Mesothelial cell of epicardium (in vitro differentiated cells): ENCODE measurements at regions not wholly inside any gene's neighbourhood (a gene's known extent, or its start where the extent isn't known, plus 50 kb on each side); places are given as distances from the start of the nearest gene placed in this dataset.

ENCODE experiments used
- DNase-seq, 2 experiments: peaks; one replicate each; pipeline ENCODE4 v3.0.0; 2021; ENCODE audit warnings: low spot score in 2 of 2; ENCODE audit not compliant: unreplicated experiment in 2 of 2
- H3K27ac Mint-ChIP-seq: 2 replicates; pipeline ENCODE4 v1.8.0; 2021; ENCODE audit warnings: mixed read lengths
- H3K27me3 Mint-ChIP-seq: 2 replicates; pipeline ENCODE4 v1.8.0; 2021; ENCODE audit warnings: low read depth, mixed read lengths
- H3K36me3 Mint-ChIP-seq: 2 replicates; pipeline ENCODE4 v1.8.0; 2021; ENCODE audit warnings: mixed read lengths
- H3K4me1 Mint-ChIP-seq: 2 replicates; pipeline ENCODE4 v1.8.0; 2021; ENCODE audit warnings: mixed read lengths
- H3K4me3 Mint-ChIP-seq: 2 replicates; pipeline ENCODE4 v1.8.0; 2021; ENCODE audit warnings: mild to moderate bottlenecking, moderate library complexity, mixed read lengths
- H3K9me3 Mint-ChIP-seq: 2 replicates; pipeline ENCODE4 v1.8.0; 2021; ENCODE audit warnings: mixed read lengths
- TF ChIP-seq, protein P1 (sequence below): fragments of 200-600 bp; sonication (generic); IDR thresholded peaks from one replicate; pipeline ENCODE4 v1.5.0; 2021; ENCODE audit warnings: antibody characterized with exemption; ENCODE audit not compliant: unreplicated experiment

DNA sequence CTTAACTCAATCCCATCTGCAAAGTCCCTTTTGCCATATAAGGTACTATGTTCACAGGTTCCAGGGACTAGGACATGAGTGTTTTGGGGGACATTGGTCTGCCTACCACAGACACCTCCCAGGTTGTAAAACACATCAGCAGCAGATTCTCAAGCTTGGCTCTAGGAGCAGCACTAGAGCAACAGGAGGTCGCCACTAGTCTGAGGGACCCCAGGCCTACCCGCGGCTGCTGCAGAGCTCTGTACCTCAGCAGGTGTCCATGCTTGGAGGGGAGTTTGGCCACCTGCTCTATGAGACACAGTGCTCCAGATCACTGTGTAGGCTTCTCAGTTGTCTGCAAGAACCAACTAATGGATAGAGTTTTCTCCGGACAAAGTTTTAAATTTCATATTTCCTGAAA, 262.2 kb upstream of the ARRDC3 start:
- H3K27me3 Mint-ChIP-seq, result no peaks in the 10 kb centered on the region
- H3K4me3 Mint-ChIP-seq, result no peak overlapping the region
- TF ChIP-seq, protein P1, sequence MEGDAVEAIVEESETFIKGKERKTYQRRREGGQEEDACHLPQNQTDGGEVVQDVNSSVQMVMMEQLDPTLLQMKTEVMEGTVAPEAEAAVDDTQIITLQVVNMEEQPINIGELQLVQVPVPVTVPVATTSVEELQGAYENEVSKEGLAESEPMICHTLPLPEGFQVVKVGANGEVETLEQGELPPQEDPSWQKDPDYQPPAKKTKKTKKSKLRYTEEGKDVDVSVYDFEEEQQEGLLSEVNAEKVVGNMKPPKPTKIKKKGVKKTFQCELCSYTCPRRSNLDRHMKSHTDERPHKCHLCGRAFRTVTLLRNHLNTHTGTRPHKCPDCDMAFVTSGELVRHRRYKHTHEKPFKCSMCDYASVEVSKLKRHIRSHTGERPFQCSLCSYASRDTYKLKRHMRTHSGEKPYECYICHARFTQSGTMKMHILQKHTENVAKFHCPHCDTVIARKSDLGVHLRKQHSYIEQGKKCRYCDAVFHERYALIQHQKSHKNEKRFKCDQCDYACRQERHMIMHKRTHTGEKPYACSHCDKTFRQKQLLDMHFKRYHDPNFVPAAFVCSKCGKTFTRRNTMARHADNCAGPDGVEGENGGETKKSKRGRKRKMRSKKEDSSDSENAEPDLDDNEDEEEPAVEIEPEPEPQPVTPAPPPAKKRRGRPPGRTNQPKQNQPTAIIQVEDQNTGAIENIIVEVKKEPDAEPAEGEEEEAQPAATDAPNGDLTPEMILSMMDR, result no peak
- no peaks in the 10 kb centered on the region for H3K4me1 Mint-ChIP-seq
- peaks cover 3% of the 10 kb centered on the region for H3K9me3 Mint-ChIP-seq
- no peak overlapping the region for H3K27ac Mint-ChIP-seq
- DNase-seq, result no peak
- H3K36me3 Mint-ChIP-seq, result no peaks in the 10 kb centered on the region

DNA sequence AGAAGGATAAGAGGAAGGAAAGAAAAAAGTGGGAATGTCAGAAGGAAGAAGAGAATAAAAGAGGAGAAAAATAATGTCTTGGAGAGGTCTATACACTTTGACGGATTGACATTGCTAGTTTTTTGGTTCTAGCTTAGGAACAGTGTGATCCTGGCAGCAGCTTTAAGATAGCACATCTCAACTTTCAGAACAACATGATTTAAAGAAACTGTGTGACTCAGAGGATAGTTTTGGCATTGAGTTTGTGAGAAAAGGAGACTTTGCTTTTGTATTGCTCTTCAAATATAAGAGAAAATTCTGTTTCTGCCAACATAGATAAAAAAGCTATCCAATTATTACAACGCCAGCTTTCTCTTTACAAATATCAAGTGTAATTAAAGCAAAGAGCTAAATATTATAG, 260.7 kb upstream of the ARRDC3 start:
- no peaks in the 10 kb centered on the region for H3K4me1 Mint-ChIP-seq
- no peak overlapping the region for H3K27ac Mint-ChIP-seq
- no peak overlapping the region for H3K4me3 Mint-ChIP-seq
- TF ChIP-seq, protein P1, result no peak
- no peak for DNase-seq
- no peaks in the 10 kb centered on the region for H3K9me3 Mint-ChIP-seq
- peaks cover 2% of the 10 kb centered on the region for H3K27me3 Mint-ChIP-seq
- no peaks in the 10 kb centered on the region for H3K36me3 Mint-ChIP-seq

DNA sequence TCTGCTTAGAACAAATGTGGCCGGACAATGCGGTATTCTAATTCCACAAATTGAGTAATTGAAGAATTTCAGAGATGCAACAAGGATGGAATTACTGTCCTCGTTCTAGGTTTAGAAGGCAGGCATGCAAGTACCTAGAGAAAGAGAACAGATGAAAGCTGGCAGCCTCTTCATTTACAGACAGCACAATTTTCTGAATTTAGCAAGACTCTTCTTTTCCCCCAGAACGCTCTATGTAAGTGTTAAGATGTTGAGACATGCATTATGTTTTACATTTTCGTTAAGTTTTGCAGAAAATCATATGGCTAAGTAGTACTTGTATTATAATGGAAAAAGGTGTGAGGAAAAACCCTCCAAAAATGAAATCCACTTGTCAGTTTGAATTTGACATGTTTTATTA, 259.5 kb upstream of the ARRDC3 start:
- H3K27me3 Mint-ChIP-seq, result peaks cover 5% of the 10 kb centered on the region
- TF ChIP-seq, protein P1, result no peak
- H3K9me3 Mint-ChIP-seq, result no peaks in the 10 kb centered on the region

GRCh38 chr5:91641730-91642350, 258.7 kb upstream of the ARRDC3 start:
- Mint-ChIP-seq H3K36me3 (no peaks in the 10 kb centered on the region), H3K27me3 (peaks cover 5% of the 10 kb centered on the region), H3K4me1 (no peaks in the 10 kb centered on the region), H3K4me3 (no peak overlapping the region), H3K9me3 (no peaks in the 10 kb centered on the region), H3K27ac (no peak overlapping the region)
- TF ChIP-seq, protein P1, result peak; percentile 91
- no peak for DNase-seq

More for the DNA sequence above, 259.5 kb upstream of the ARRDC3 start:
- Mint-ChIP-seq H3K4me3 (no peak overlapping the region), H3K4me1 (no peaks in the 10 kb centered on the region), H3K36me3 (no peaks in the 10 kb centered on the region), H3K27ac (no peak overlapping the region)
- no peak for DNase-seq

DNA sequence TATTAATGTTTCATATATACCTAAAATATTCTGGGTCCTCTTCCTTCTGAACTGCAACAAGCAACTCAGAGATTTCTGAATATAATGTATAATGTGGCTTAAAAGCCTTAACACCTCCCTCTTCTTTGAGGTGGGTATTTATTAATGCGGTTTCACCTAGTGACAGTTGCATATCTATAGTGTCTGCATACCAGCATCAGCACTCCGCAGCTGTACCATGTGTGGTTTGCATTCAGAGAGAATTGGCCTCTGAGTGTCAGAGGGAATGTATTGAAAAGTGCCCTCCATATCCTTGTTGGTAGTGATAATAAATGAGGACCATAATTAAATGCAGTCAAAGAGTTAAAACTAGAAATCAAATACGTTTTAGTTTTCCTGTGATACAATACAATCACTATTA, 256.6 kb upstream of the ARRDC3 start:
- no peaks in the 10 kb centered on the region for H3K4me1 Mint-ChIP-seq
- H3K9me3 Mint-ChIP-seq, result no peaks in the 10 kb centered on the region
- peaks cover 5% of the 10 kb centered on the region for H3K27me3 Mint-ChIP-seq
- H3K36me3 Mint-ChIP-seq, result no peaks in the 10 kb centered on the region
- TF ChIP-seq, protein P1, result no peak
- no peak overlapping the region for H3K27ac Mint-ChIP-seq
- no peak overlapping the region for H3K4me3 Mint-ChIP-seq
- DNase-seq, result no peak

- no peaks in the 10 kb centered on the region for H3K36me3 Mint-ChIP-seq
- no peak for DNase-seq
- peaks cover 5% of the 10 kb centered on the region for H3K27me3 Mint-ChIP-seq
- no peak overlapping the region for H3K27ac Mint-ChIP-seq
- no peaks in the 10 kb centered on the region for H3K4me1 Mint-ChIP-seq
- no peak overlapping the region for H3K4me3 Mint-ChIP-seq
- TF ChIP-seq, protein P1, result no peak
- H3K9me3 Mint-ChIP-seq, result no peaks in the 10 kb centered on the region
Measured at GRCh38 chr5:91638010-91638409, 254.9 kb upstream of the ARRDC3 start.
